GM12865 (cell line): ENCODE measurements at regions not wholly inside any gene's neighbourhood (a gene's known extent, or its start where the extent isn't known, plus 50 kb on each side); places are given as distances from the start of the nearest gene placed in this dataset.

Source experiments
- DNase-seq: peaks from one replicate; pipeline ENCODE4 v3.0.0; 2010; ENCODE audit warnings: low read depth
- H3K4me3 ChIP-seq: 2 replicates; pipeline ENCODE4 v1.5.1; 2011; ENCODE audit warnings: mild to moderate bottlenecking, low read depth, low read length, control low read depth
- CTCF ChIP-seq: IDR thresholded peaks from 2 replicates; pipeline ENCODE4 v1.5.1; 2011; ENCODE audit warnings: low read length, control low read depth, low read depth, inconsistent platforms; ENCODE audit not compliant: insufficient read depth; ENCODE audit errors: missing control alignments

DNA sequence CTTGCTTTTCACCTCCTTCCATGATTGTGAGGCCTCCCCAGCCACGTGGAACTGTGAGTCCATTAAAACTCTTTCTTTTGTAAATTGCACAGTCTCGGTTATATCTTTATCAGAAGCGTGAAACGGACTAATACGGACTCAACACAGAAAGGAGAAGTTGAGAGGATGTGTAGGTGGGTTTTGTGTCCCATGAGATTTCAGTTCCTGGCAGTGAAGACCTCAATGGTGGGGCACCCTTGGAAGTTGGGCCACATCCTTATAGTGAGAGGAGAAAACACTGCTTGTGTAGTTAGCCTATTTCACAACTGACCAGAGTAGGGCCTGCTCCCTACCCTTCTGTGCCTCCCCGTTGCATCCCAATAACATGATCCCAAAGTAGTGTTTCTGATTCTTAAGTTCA lies 98.9 kb upstream of the TNC start:
- no peak for DNase-seq
- no peak overlapping the region for H3K4me3 ChIP-seq
- TF ChIP-seq CTCF, result no peak

GRCh38 chr9:115220319-115221005 lies 102.5 kb upstream of the TNC start:
- DNase-seq, result no peak
- H3K4me3 ChIP-seq, result no peak overlapping the region
- TF ChIP-seq CTCF, result no peak

DNA sequence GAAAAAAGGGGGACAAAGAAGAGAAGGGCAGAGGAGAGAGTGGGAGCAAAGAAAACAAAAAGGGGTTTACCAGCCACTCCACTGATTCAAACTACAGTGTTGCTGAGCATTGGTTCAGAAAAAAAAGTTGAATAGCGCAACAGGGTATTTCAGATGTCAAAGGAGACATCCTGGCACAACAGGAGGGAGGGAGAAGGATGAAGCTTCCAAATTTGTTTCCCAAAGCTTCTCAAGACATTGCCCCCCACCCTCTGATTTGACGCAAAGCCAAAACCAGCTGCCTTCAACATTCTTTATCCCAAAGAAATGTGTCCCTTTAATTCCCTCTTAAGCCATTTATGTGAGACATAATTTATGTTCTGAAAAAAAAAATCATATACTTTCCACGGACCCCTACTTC lies 105.5 kb upstream of the TNC start:
- TF ChIP-seq CTCF, result no peak
- DNase-seq, result no peak
- H3K4me3 ChIP-seq, result no peak overlapping the region

DNA sequence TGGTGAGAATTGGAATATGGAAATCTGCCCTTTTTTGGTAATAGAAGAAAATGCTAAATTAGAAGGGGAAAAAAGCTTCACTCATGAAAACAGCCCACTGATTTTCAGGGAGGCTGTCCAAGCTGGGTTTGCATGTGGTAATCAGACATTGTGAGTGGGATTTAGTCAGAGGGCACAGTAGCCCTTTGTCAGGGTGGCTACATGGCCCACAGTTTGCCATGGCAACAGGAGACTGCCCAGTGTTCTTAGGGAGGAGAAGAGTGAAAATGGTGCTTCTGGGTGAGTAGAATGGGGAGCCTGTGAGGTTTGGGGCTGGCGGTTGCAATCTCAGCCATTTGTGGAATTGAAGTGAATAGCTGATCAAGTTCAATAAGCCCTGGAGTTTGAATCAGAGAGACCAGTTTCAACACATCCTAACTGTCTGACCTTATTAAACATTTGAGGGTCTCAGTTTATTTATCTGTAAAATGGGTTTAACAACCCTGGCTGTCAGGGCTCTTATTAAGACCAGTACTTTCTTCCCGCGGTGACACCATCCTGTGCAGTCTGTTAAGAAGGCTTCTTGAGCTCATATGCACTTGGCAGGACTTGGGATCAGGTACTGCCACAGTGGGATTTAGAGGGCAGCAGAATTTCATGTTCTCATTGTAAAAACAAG lies 107.6 kb upstream of the TNC start:
- H3K4me3 ChIP-seq, result no peak overlapping the region
- no peak for DNase-seq
- TF ChIP-seq CTCF, result no peak

- DNase-seq, result no peak
- TF ChIP-seq CTCF, result no peak
- H3K4me3 ChIP-seq, result no peak overlapping the region
Measured at GRCh38 chr9:115226152-115226551, 108.2 kb upstream of the TNC start.

GRCh38 chr9:115229496-115229895 lies 111.5 kb upstream of the TNC start:
- no peak for DNase-seq
- no peak for TF ChIP-seq CTCF
- no peak overlapping the region for H3K4me3 ChIP-seq
